HG03064 (cell line): ENCODE measurements at regions not wholly inside any gene's neighbourhood (a gene's known extent, or its start where the extent isn't known, plus 50 kb on each side); places are given as distances from the start of the nearest gene placed in this dataset.

Experiments
- ATAC-seq: cut with Tn5 transposase; IDR thresholded peaks from one replicate; pipeline ENCODE4 v1.9.1; 2021; ENCODE audit warnings: low read depth; ENCODE audit not compliant: unreplicated experiment

DNA sequence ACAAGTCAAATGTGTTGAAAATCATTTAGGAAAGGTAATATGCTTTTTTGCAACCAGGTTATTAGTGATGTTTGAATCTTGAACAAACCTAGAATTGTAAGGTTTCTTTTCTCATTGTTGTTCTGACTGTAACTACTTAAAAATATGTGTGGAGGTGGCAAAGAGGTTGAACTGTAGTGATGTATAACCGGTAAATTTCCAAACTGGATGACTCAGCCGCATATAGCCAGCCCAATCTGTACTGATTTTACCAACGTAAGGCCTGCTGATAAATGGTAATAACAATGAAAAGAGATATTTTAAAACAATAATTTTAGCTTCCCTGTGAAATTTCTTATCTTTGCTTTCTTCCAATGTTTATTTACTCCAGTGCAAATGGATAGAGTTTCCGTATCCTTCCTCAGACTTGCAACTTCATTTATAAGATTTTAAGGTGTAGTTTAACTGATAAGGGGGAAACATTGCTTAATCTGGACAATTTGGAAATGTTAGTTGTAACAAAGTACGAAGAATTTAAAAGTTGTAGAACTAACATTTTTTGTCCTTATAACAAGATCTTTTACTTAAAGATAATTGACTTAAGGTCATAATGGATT is 1170.4 kb upstream of the ZEB2 start:
- no peak for ATAC-seq

- no peak for ATAC-seq
Observed at GRCh38 chr2:145689277-145689676, 1169.4 kb upstream of the ZEB2 start.

- no peak for ATAC-seq
Observed at GRCh38 chr2:145688156-145688555, 1168.2 kb upstream of the ZEB2 start.

GRCh38 chr2:145687442-145688134 is 1167.7 kb upstream of the ZEB2 start:
- no peak for ATAC-seq

DNA sequence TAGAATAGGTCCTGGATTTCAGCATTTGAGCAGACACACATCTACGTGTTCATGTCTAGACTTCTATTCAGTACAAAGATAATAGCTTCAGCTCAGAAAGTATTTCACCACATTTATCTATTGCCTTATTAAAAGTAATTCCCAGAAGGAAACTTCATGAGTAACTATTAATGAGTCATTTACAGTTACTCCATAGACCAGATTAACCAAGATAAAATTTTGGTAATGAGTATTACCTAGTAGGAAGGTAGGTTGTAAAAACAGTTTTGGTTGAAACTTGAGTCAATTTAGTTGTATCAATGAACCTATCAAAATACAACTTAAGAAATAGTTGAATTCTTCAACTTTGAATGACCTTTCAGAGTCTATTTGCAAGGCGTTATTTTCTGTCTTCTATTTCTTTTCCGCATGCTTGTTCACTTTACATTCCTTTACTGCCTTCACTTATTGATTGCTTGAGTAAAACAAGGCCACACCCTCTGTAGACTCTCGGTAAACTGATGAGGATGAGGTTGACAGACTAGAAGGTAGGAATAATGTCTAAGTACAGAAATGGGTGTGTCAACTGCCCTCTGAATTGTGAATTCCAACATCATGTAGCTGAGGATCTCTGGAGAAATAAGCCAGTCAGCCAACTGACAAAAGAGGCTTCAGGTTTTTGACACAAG is 1165.6 kb upstream of the ZEB2 start:
- ATAC-seq = no peak

DNA sequence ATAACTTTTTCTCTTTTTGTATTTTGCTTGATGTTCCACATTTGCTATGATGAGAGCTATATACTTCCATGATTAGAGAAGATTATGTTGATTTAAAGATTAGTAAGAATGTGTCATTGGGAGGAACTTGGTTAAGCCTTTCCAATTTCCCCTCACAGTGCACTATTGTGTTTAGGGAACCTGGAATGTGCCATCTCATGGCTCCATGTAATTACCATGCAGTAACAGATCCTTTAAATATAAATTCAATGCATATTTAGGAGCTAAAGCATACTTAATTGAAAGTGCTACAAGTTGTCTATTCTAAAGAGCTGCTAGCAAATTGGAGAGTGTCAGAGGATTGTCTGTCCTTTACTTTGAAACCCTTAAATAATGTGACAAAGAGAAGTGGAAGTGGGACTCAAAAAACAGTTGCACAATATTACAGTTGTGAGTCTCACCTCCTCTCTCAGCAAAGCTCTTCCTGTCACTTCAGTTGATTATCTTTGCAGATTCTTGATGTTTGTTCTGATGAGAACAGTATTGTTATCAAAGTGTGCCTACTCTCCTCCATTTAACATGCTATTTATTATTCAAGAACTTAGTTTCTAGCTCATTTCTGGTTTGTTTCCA is 1162.7 kb upstream of the ZEB2 start:
- no peak for ATAC-seq

DNA sequence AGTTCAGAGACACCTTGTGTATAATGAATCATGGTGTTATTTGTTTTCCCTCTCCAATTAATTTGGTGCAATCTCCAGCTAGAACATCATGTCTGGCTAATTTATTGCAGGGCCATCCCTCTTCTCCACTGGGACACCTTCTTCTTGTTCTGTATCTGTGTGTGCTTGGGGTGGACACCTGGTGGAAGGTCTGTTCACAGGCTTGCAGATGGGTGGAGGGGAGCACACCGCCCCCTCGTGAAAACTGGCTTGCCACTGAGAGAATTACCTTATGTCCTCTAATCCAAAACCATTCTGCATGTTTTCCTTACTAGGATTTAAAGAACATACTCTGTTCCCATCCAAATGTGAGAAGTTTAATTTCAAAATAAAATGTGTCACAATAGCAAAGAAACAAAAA is 1160.4 kb upstream of the ZEB2 start:
- no peak for ATAC-seq

- ATAC-seq = no peak
Observed at GRCh38 chr2:145677371-145677770, 1157.5 kb upstream of the ZEB2 start.

DNA sequence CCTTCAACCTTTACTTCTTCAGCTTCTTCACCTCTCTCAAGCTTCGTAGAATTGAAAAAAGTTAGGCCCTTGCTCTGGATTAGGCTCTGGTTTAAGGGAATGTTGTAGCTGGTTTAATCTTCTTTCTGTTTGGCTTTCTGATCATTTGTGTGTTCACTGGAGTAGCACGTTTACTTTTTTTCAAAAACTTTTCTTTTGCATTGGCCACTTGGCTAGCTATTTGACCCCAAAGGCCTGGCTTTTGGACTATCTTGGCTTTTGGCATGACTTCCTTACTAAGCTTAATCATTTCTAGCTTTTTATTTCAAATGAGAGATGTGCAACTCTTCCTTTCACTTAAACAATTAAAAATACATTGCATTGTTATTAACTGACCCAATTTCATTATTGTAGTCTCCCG is 1154.8 kb upstream of the ZEB2 start:
- no peak for ATAC-seq

GRCh38 chr2:145669301-145669700 is 1149.4 kb upstream of the ZEB2 start:
- no peak for ATAC-seq

- no peak for ATAC-seq
Observed at GRCh38 chr2:145666552-145666951, 1146.6 kb upstream of the ZEB2 start.

DNA sequence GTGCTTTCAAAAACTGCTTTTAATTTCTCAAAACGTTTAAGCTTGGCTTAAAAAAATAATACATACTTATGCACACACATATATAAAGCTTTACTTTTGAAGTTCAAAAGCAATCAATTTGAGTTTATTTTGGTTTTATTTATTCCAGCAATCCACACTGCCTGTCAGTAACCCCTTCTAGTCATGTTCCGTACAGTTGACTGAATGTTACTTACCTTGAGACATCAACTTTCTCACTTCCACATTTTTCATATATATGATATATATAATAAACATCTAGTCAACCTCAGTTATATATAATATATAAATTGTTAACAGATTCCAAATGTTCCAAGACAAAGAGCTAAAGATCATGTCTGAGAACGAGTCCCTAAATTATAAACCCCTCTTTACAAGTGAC is 1137.3 kb upstream of the ZEB2 start:
- ATAC-seq = no peak

DNA sequence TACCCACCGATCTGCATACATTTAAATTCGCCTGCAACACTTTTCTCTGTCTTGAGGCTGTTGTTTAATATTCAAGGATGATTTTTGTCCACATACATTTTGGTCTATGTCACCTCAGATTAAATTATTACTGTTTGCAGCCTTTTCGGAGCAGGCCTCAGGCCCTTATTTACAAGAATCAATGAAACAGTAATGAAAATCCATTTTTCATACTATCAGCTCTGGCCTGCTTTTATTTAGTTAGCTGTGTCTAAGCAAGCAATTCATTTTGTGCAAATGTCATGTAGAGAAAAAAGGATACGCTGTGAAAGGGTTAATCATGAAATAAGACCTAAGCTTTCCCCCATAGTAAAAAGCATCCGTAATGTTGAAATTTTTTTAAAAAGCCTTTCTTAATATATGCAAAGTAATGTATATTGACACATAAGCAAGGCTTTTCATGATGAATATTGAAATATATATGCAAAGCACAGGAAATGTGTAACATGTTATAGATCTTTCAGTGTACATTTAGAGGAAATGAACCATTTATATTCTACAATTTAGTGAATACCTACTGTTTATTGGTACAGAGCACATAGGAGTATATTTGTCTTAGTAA is 1135.3 kb upstream of the ZEB2 start:
- no peak for ATAC-seq

DNA sequence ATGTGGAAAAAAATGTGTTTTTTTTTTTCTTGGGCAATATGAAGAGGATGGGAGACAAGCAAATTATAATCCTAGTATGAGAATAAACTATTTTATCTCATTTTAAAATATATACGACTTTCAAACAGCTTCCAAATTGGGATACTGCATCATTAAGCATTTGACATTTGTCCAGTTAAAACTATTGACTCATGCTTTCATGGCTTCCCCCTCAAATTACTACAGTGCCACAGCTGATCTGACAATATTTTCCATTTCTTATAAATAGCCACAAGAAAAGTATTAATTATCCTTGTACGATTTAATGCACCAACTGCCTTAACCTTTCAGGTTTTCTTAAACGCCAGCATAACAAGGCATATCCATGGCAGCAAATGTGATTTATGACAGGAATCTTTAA is 1134.8 kb upstream of the ZEB2 start:
- ATAC-seq = no peak

DNA sequence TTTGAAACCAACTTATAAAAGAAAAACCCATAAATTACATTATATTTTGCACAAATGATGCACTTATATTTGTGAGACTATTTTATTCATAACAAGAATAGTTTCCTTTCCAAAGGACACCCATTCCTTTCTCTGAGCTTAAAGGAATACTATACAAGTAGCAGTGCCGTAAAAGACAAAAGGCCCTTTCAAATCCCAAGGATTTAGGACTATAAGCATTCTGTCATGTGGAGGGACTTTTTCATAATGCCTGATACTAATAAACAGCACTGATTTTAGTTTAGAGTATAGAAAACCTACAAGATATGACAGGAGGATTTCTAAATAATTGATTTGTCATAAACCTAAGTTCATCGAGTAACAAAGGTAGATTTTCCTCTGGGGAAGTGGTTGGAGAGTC is 1134.2 kb upstream of the ZEB2 start:
- no peak for ATAC-seq

DNA sequence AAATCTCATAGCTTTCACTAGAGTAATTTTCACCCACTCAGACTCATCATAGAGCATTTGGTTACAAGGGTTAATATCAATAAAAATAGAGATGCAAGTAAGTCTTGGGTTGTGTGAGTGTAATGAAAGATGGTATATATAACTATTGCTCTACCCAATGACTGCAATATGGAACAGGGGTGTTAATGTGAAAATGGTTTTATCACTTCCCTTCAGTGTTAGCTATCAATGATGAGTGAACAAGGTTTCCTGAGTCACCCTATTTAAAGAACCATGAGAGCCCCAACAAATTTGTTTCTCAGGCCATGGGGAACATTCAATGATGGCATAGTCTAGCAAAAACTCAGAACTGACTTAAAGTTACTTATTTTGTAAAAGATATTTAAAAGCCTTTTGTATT is 1133.6 kb upstream of the ZEB2 start:
- ATAC-seq = no peak

GRCh38 chr2:145652571-145653545 is 1132.9 kb upstream of the ZEB2 start:
- ATAC-seq = no peak

- ATAC-seq = no peak
Observed at GRCh38 chr2:145652036-145652435, 1132.1 kb upstream of the ZEB2 start.

- no peak for ATAC-seq
Observed at GRCh38 chr2:145650226-145650625, 1130.3 kb upstream of the ZEB2 start.

- ATAC-seq = no peak
Observed at GRCh38 chr2:145649061-145649460, 1129.1 kb upstream of the ZEB2 start.
